HG03460 (cell line): ENCODE measurements at regions not wholly inside any gene's neighbourhood (a gene's known extent, or its start where the extent isn't known, plus 50 kb on each side); places are given as distances from the start of the nearest gene placed in this dataset.

ENCODE experiments used
- ATAC-seq: cut with Tn5 transposase; IDR thresholded peaks from one replicate; pipeline ENCODE4 v1.9.1; 2021; ENCODE audit not compliant: unreplicated experiment

- no peak for ATAC-seq
Measured at GRCh38 chr12:28876196-28876798, 272.8 kb upstream of the FAR2 start.

- ATAC-seq = no peak
Measured at GRCh38 chr12:28877854-28878253, 271.2 kb upstream of the FAR2 start.

- no peak for ATAC-seq
Measured at GRCh38 chr12:28878629-28879028, 270.4 kb upstream of the FAR2 start.

GRCh38 chr12:28879379-28879778 is 269.7 kb upstream of the FAR2 start:
- ATAC-seq = no peak

- no peak for ATAC-seq
Measured at GRCh38 chr12:28882444-28882843, 266.6 kb upstream of the FAR2 start.

- no peak for ATAC-seq
Measured at GRCh38 chr12:28883406-28883997, 265.6 kb upstream of the FAR2 start.

- ATAC-seq = no peak
Measured at GRCh38 chr12:28884904-28885679, 264.0 kb upstream of the FAR2 start.

- no peak for ATAC-seq
Measured at GRCh38 chr12:28885928-28886327, 263.1 kb upstream of the FAR2 start.

GRCh38 chr12:28887461-28887990 is 261.6 kb upstream of the FAR2 start:
- ATAC-seq = no peak

GRCh38 chr12:28890664-28891063 is 258.4 kb upstream of the FAR2 start:
- ATAC-seq = no peak

GRCh38 chr12:28891126-28891525 is 258.0 kb upstream of the FAR2 start:
- no peak for ATAC-seq

- ATAC-seq = no peak
Measured at GRCh38 chr12:28893365-28893764, 255.7 kb upstream of the FAR2 start.

- no peak for ATAC-seq
Measured at GRCh38 chr12:28893856-28894255, 255.2 kb upstream of the FAR2 start.

- ATAC-seq = no peak
Measured at GRCh38 chr12:28896421-28896820, 252.7 kb upstream of the FAR2 start.

- ATAC-seq = no peak
Measured at GRCh38 chr12:28898038-28898437, 251.0 kb upstream of the FAR2 start.

- ATAC-seq = no peak
Measured at GRCh38 chr12:28899951-28900350, 249.1 kb upstream of the FAR2 start.

- ATAC-seq = no peak
Measured at GRCh38 chr12:28905220-28905955, 243.7 kb upstream of the FAR2 start.

GRCh38 chr12:28908646-28909045 is 240.4 kb upstream of the FAR2 start:
- ATAC-seq = no peak

GRCh38 chr12:28909291-28909690 is 239.8 kb upstream of the FAR2 start:
- ATAC-seq = no peak

GRCh38 chr12:28925719-28926376 is 223.2 kb upstream of the FAR2 start:
- no peak for ATAC-seq

- ATAC-seq = no peak
Measured at GRCh38 chr12:28930704-28931103, 218.4 kb upstream of the FAR2 start.
